GM12878 (cell line): ENCODE measurements at regions not wholly inside any gene's neighbourhood (a gene's known extent, or its start where the extent isn't known, plus 50 kb on each side); places are given as distances from the start of the nearest gene placed in this dataset.

Experiments
- CTCF ChIP-seq, 3 experiments: IDR thresholded peaks in 2 of 3; conservative IDR thresholded peaks in 1 of 3; 2 replicates each; pipeline ENCODE4 v1.5.1; 2011; ENCODE audit warnings: low read depth in 3 of 3, low read length in 3 of 3, mild to moderate bottlenecking in 3 of 3, control low read depth in 2 of 3, moderate library complexity in 2 of 3, inconsistent platforms in 1 of 3, mixed read lengths in 1 of 3; ENCODE audit not compliant: control insufficient read depth in 2 of 3, insufficient read depth in 1 of 3; ENCODE audit errors: extremely low read depth in 1 of 3
- EGR1 ChIP-seq, 2 experiments: IDR thresholded peaks; 1 replicate in 1 of 2; 2 replicates in 1 of 2; pipeline ENCODE4 v1.6.1; 2011 to 2012; ENCODE audit warnings: low read depth in 2 of 2, low read length in 2 of 2, borderline replicate concordance in 1 of 2, mild to moderate bottlenecking in 1 of 2, moderate library complexity in 1 of 2
- EP300 ChIP-seq, 2 experiments: fragments of 150-350 bp in 1 of 2; IDR thresholded peaks; 2 replicates each; pipeline ENCODE4 v1.6.1; 2011 to 2012; ENCODE audit warnings: low read depth in 2 of 2, low read length in 2 of 2, borderline replicate concordance in 1 of 2, improper control_type of control experiment in 1 of 2, inconsistent platforms in 1 of 2; ENCODE audit not compliant: control insufficient read depth in 1 of 2
- HCFC1 ChIP-seq: fragments of 150-350 bp; IDR thresholded peaks from 2 replicates; pipeline ENCODE4 v1.6.1; 2014; ENCODE audit warnings: low read length
- MAX ChIP-seq: IDR thresholded peaks from 2 replicates; pipeline ENCODE4 v1.6.1; 2012; ENCODE audit warnings: low read depth, low read length, improper control_type of control experiment
- MEF2A ChIP-seq: IDR thresholded peaks from 2 replicates; pipeline ENCODE4 v1.6.1; 2011; ENCODE audit warnings: low read depth, mild to moderate bottlenecking, low read length, moderate library complexity; ENCODE audit not compliant: insufficient read depth
- RB1 ChIP-seq: fragments of 450-650 bp; formaldehyde crosslinking; IDR thresholded peaks from 2 replicates; pipeline ENCODE4 v1.6.1; 2017; ENCODE audit warnings: mild to moderate bottlenecking, borderline replicate concordance
- SMARCA5 ChIP-seq: fragments of 450-650 bp; IDR thresholded peaks from 2 replicates; pipeline ENCODE4 v1.6.1; 2017; ENCODE audit warnings: mild to moderate bottlenecking
- SMC3 ChIP-seq: IDR thresholded peaks from 2 replicates; pipeline ENCODE4 v1.6.1; 2011; ENCODE audit warnings: low read length, improper control_type of control experiment, borderline replicate concordance
- ZBTB33 ChIP-seq: fragments of 450-650 bp; IDR thresholded peaks from 2 replicates; pipeline ENCODE4 v1.6.1; 2017; ENCODE audit warnings: mild to moderate bottlenecking

DNA sequence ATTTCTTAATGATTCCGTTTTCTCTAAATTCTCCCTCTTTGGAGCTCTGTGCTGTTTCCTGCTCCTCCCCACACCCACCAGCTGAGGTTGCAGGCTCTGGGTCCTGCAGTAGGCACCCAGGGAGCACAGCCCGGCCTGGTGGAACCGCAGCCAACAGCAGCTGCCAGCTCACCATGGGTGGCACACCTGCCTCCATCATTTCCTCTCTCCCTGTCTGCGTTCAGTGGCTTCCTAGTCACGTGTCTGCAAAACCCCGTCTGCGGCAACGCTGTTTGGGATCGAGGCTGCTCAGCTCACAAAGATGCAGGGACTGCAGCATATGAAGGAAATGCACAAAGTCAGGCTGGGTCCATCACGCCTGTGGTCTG lies 367.8 kb downstream of the IRX2 start:
- TF ChIP-seq ZBTB33 (no peak), SMC3 (no peak), HCFC1 (no peak), CTCF (IDR thresholded peaks at IDR 0.05 in 2 of 3, conservative IDR thresholded peaks at IDR 0.05 in 1 of 3; ENCODE audit: control insufficient read depth in 2 of 3, extremely low read depth in 1 of 3, insufficient read depth in 1 of 3, low read depth in 3 of 3, low read length in 3 of 3) (no peak), EGR1 (IDR thresholded peaks at IDR 0.05; ENCODE audit: borderline replicate concordance in 1 of 2, low read depth in 2 of 2, low read length in 2 of 2) (no peak), SMARCA5 (no peak), MEF2A (no peak), MAX (no peak), RB1 (no peak), EP300 (IDR thresholded peaks at IDR 0.05; ENCODE audit: borderline replicate concordance in 1 of 2, control insufficient read depth in 1 of 2, low read depth in 2 of 2, low read length in 2 of 2) (no peak)
